H9 (cell line): ENCODE measurements at regions not wholly inside any gene's neighbourhood (a gene's known extent, or its start where the extent isn't known, plus 50 kb on each side); places are given as distances from the start of the nearest gene placed in this dataset.
A peak's percentile ranks its signal among the peaks of the same experiment; 100 is the strongest.

Experiments
- DNase-seq: peaks from one replicate; pipeline ENCODE4 v3.0.0-alpha.2; 2017
- H2AFZ ChIP-seq: one replicate; pipeline ENCODE4 v1.6.1; 2013; ENCODE audit warnings: mild to moderate bottlenecking, low read length, control low read depth, moderate library complexity
- H2AK5ac ChIP-seq: 2 replicates; pipeline ENCODE4 v1.6.1; 2013; ENCODE audit warnings: low read length, control low read depth, mixed read lengths; ENCODE audit not compliant: insufficient read length
- H2BK120ac ChIP-seq: one replicate; pipeline ENCODE4 v1.6.1; 2013; ENCODE audit warnings: low read depth, mild to moderate bottlenecking, low read length, control low read depth, inconsistent platforms; ENCODE audit not compliant: poor library complexity, severe bottlenecking
- H2BK12ac ChIP-seq: 2 replicates; pipeline ENCODE4 v1.6.1; 2013; ENCODE audit warnings: low read length, control low read depth, mixed read lengths, low read depth; ENCODE audit not compliant: insufficient read length
- H2BK15ac ChIP-seq: 2 replicates; pipeline ENCODE4 v1.6.1; 2013; ENCODE audit warnings: low read depth, low read length, control low read depth
- H2BK20ac ChIP-seq: one replicate; pipeline ENCODE4 v1.6.1; 2013; ENCODE audit warnings: low read depth, mild to moderate bottlenecking, low read length, control low read depth, inconsistent platforms; ENCODE audit not compliant: poor library complexity, severe bottlenecking
- H2BK5ac ChIP-seq: 2 replicates; pipeline ENCODE4 v1.6.1; 2013; ENCODE audit warnings: low read length, control low read depth, mixed read lengths; ENCODE audit not compliant: insufficient read length
- H3K14ac ChIP-seq: 2 replicates; pipeline ENCODE4 v1.6.1; 2013; ENCODE audit warnings: low read length, control low read depth; ENCODE audit not compliant: insufficient read depth
- H3K18ac ChIP-seq: 2 replicates; pipeline ENCODE4 v1.6.1; 2013; ENCODE audit warnings: low read depth, mild to moderate bottlenecking, mixed read lengths, low read length, control low read depth; ENCODE audit not compliant: insufficient read length
- H3K23ac ChIP-seq: 2 replicates; pipeline ENCODE4 v1.6.1; 2013; ENCODE audit warnings: low read length, control low read depth, mixed read lengths, low read depth; ENCODE audit not compliant: insufficient read length
- H3K23me2 ChIP-seq: 2 replicates; pipeline ENCODE4 v1.6.1; 2013; ENCODE audit warnings: low read depth, mild to moderate bottlenecking, mixed read lengths, low read length, control low read depth; ENCODE audit not compliant: insufficient read length, poor library complexity, severe bottlenecking
- H3K27ac ChIP-seq: 2 replicates; pipeline ENCODE4 v1.5.1; 2013; ENCODE audit warnings: low read length, control low read depth, mixed read lengths, low read depth; ENCODE audit not compliant: insufficient read length
- H3K27me3 ChIP-seq: 2 replicates; pipeline ENCODE4 v1.6.1; 2013; ENCODE audit warnings: low read length, control low read depth, inconsistent platforms; ENCODE audit not compliant: insufficient read depth
- H3K4ac ChIP-seq: 2 replicates; pipeline ENCODE4 v1.6.1; 2013; ENCODE audit warnings: low read depth, mild to moderate bottlenecking, control low read depth, inconsistent platforms, low read length, moderate library complexity
- H3K4me1 ChIP-seq: 2 replicates; pipeline ENCODE4 v1.6.1; 2013; ENCODE audit warnings: low read length, control low read depth, inconsistent platforms; ENCODE audit not compliant: insufficient read depth
- H3K4me2 ChIP-seq: 2 replicates; pipeline ENCODE4 v1.6.1; 2013; ENCODE audit warnings: low read length, control low read depth, mixed read lengths; ENCODE audit not compliant: insufficient read length, insufficient read depth
- H3K56ac ChIP-seq: 2 replicates; pipeline ENCODE4 v1.6.1; 2013; ENCODE audit warnings: low read depth, mild to moderate bottlenecking, mixed read lengths, low read length, control low read depth; ENCODE audit not compliant: insufficient read length
- H3K79me1 ChIP-seq: 2 replicates; pipeline ENCODE4 v1.6.1; 2013; ENCODE audit warnings: low read depth, mild to moderate bottlenecking, moderate library complexity, low read length, control low read depth, inconsistent platforms; ENCODE audit not compliant: insufficient read depth, poor library complexity, severe bottlenecking
- H3K79me2 ChIP-seq: 2 replicates; pipeline ENCODE4 v1.6.1; 2013; ENCODE audit warnings: low read length, control low read depth, inconsistent platforms; ENCODE audit not compliant: insufficient read depth
- H3K9ac ChIP-seq: 2 replicates; pipeline ENCODE4 v1.6.1; 2013; ENCODE audit warnings: low read length, control low read depth, mixed read lengths; ENCODE audit not compliant: insufficient read length; ENCODE audit errors: extremely low read depth
- H3K9me3 ChIP-seq: one replicate; pipeline ENCODE4 v1.6.1; 2013; ENCODE audit warnings: low read depth, low read length, inconsistent platforms; ENCODE audit not compliant: control insufficient read depth
- H3T11ph ChIP-seq: one replicate; pipeline ENCODE4 v1.6.1; 2013; ENCODE audit warnings: mild to moderate bottlenecking, low read length, control low read depth, inconsistent platforms
- H4K20me1 ChIP-seq: one replicate; pipeline ENCODE4 v1.6.1; 2013; ENCODE audit not compliant: control insufficient read depth, insufficient read length, insufficient read depth
- H4K5ac ChIP-seq: 2 replicates; pipeline ENCODE4 v1.6.1; 2013; ENCODE audit warnings: low read depth, mild to moderate bottlenecking, mixed read lengths, low read length, control low read depth; ENCODE audit not compliant: insufficient read length
- H4K8ac ChIP-seq: replicated peaks from 2 replicates; pipeline ENCODE4 v1.6.1; 2013; ENCODE audit warnings: low read length, control low read depth, mixed read lengths, low read depth; ENCODE audit not compliant: insufficient read length
- H4K91ac ChIP-seq: 2 replicates; pipeline ENCODE4 v1.6.1; 2013; ENCODE audit warnings: low read depth, mild to moderate bottlenecking, moderate library complexity, mixed read lengths, low read length, control low read depth; ENCODE audit not compliant: insufficient read length
- H3K27ac Mint-ChIP-seq, 3 experiments: 2 replicates in 2 of 3; 3 replicates in 1 of 3; pipeline ENCODE4 v1.8.0; 2020 to 2021; ENCODE audit warnings: mixed read lengths in 3 of 3, mild to moderate bottlenecking in 1 of 3, moderate library complexity in 1 of 3
- H3K27me3 Mint-ChIP-seq: 2 replicates; pipeline ENCODE4 v1.8.0; 2021; ENCODE audit warnings: low read depth, mild to moderate bottlenecking, moderate library complexity, mixed read lengths
- H3K36me3 Mint-ChIP-seq, 3 experiments: 2 replicates in 2 of 3; 3 replicates in 1 of 3; pipeline ENCODE4 v1.8.0; 2020 to 2021; ENCODE audit warnings: low read depth in 3 of 3, mixed read lengths in 3 of 3; ENCODE audit not compliant: insufficient read depth in 1 of 3
- H3K4me1 Mint-ChIP-seq, 2 experiments: 2 replicates each; pipeline ENCODE4 v1.8.0; 2020; ENCODE audit warnings: mixed read lengths in 2 of 2
- H3K4me3 Mint-ChIP-seq, 2 experiments: 2 replicates in 1 of 2; 3 replicates in 1 of 2; pipeline ENCODE4 v1.8.0; 2020 to 2021; ENCODE audit warnings: mild to moderate bottlenecking in 2 of 2, mixed read lengths in 2 of 2, moderate library complexity in 1 of 2
- H3K9me3 Mint-ChIP-seq, 2 experiments: 2 replicates in 1 of 2; 3 replicates in 1 of 2; pipeline ENCODE4 v1.8.0; 2020; ENCODE audit warnings: mild to moderate bottlenecking in 2 of 2, mixed read lengths in 2 of 2, moderate library complexity in 1 of 2
- WGBS: extraction: QIAGEN DNeasy Blood & Tissue Kit; methylation state at CpG from one replicate; pipeline ENCODE4 v1.1.7; 2013; ENCODE audit warnings: missing lambda C conversion rate, low lambda C conversion rate, mixed read lengths; ENCODE audit not compliant: insufficient read length; ENCODE audit errors: extremely low coverage; 5-methylcytosine and 5-hydroxymethylcytosine counted together
- TF ChIP-seq, protein P1 (sequence below): fragments of 200-600 bp; sonication (generic); conservative IDR thresholded peaks from 3 replicates; pipeline ENCODE4 v1.8.0; 2021; ENCODE audit warnings: antibody characterized with exemption, mild to moderate bottlenecking

DNA sequence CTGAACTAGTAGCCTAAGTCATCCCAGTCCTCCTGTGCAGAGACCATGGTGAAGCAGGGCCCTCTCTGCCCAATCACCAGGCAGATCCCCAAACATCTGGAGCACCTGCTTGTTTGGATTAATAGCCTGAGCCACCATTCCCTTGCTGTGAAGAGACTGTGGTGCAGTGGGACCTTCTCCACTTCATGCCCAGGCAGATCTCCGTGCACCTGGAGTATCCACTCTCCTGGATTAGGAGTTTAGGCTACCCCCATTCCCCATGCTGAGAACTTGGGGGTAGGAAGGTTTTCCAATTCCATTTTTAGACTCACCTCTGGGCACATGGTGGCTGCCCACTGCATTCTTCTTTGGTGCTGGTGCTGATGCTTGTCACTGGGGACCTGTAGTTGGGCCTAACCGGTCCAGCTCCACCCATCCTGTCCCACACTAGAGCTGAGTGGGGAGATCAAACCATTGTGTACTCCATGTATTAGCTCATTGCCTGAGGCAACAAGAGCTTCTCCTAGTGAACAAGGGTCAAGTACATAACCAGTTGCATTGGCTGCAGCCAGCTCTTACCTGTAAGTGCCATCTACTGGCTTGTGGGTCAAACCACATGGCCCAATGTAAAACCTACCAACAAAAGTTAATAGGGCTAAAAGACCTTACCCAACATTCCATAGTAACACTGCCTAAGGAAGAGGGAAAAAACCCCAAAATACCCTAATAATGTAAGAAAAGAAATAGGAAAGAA is 382.5 kb upstream of the CBLB start:
- Histone ChIP-seq H2AFZ (no peak overlapping the region), H3K23me2 (no peaks in the 10 kb centered on the region), H2BK5ac (no peak overlapping the region), H4K20me1 (no peaks in the 10 kb centered on the region), H2AK5ac (no peak overlapping the region), H3T11ph (no peak overlapping the region), H3K79me1 (no peaks in the 10 kb centered on the region), H2BK20ac (no peak overlapping the region), H3K9me3 (no peaks in the 10 kb centered on the region), H4K91ac (no peak overlapping the region), H3K56ac (no peak overlapping the region), H3K27me3 (no peaks in the 10 kb centered on the region), H2BK120ac (no peak overlapping the region), H4K5ac (no peak overlapping the region), H2BK15ac (no peak overlapping the region), H3K4me2 (no peak overlapping the region), H3K4me1 (no peaks in the 10 kb centered on the region), H3K18ac (no peak overlapping the region), H3K14ac (no peak overlapping the region), H3K4ac (no peak overlapping the region), H2BK12ac (no peak overlapping the region), H4K8ac (no peak overlapping the region), H3K23ac (no peak overlapping the region), H3K9ac (no peak overlapping the region), H3K27ac (no peak overlapping the region), H3K79me2 (no peaks in the 10 kb centered on the region)
- no CpG with 5 or more reads among the region's 2 CpGs for WGBS
- Mint-ChIP-seq H3K4me1 (peaks cover under 1 to 4% of the 10 kb centered on the region in 2 experiments; a peak in 3 of 4 replicates), H3K9me3 (peaks cover 15 to 17% of the 10 kb centered on the region in 2 experiments; a peak in 4 of 5 replicates), H3K4me3 (no peak overlapping the region), H3K27me3 (no peaks in the 10 kb centered on the region; the same call in 1 of the 2 replicates), H3K27ac (no peak overlapping the region), H3K36me3 (peaks cover 7 to 24% (median 11%) of the 10 kb centered on the region in 3 experiments; a peak in 5 of 7 replicates)
- DNase-seq = no peak
- TF ChIP-seq, protein P1, sequence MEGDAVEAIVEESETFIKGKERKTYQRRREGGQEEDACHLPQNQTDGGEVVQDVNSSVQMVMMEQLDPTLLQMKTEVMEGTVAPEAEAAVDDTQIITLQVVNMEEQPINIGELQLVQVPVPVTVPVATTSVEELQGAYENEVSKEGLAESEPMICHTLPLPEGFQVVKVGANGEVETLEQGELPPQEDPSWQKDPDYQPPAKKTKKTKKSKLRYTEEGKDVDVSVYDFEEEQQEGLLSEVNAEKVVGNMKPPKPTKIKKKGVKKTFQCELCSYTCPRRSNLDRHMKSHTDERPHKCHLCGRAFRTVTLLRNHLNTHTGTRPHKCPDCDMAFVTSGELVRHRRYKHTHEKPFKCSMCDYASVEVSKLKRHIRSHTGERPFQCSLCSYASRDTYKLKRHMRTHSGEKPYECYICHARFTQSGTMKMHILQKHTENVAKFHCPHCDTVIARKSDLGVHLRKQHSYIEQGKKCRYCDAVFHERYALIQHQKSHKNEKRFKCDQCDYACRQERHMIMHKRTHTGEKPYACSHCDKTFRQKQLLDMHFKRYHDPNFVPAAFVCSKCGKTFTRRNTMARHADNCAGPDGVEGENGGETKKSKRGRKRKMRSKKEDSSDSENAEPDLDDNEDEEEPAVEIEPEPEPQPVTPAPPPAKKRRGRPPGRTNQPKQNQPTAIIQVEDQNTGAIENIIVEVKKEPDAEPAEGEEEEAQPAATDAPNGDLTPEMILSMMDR = peak; percentile 32; the same call in 2 of the 3 replicates
